ENCODE measurements at regions not wholly inside any gene's neighbourhood (a gene's known extent, or its start where the extent isn't known, plus 50 kb on each side); places are given as distances from the start of the nearest gene placed in this dataset.

DNA sequence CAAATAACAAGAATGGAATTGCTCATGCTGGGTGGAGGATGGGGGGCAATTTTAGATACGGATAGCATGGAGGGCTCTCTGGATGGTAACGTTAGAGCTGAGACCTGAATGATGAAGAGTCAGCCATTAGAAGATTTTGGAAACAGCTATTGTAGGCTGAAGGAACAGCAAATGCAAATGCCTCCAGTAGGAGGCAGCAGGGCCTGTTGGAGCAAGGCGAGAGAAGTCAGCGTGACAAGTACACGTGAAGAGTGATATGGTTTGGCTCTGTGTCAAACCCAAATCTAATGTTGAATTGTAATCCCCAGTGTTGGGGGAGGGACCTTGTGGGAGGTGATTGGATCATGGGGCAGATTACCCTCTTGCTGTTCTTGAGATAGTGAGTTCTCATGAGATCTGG lies 59.3 kb upstream of the SOD3 start:
- peak; percentile 45 for TF ChIP-seq CTCF (conservative IDR thresholded peaks at IDR 0.05; ENCODE audit: low read depth, low read length)
- TF ChIP-seq ELK1 (IDR thresholded peaks at IDR 0.05; ENCODE audit: borderline replicate concordance, low read depth, low read length): no peak
- TF ChIP-seq, protein P1, sequence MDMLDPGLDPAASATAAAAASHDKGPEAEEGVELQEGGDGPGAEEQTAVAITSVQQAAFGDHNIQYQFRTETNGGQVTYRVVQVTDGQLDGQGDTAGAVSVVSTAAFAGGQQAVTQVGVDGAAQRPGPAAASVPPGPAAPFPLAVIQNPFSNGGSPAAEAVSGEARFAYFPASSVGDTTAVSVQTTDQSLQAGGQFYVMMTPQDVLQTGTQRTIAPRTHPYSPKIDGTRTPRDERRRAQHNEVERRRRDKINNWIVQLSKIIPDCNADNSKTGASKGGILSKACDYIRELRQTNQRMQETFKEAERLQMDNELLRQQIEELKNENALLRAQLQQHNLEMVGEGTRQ (IDR thresholded peaks at IDR 0.05; ENCODE audit: low read depth, low read length): no peak
- TF ChIP-seq BHLHE40 (IDR thresholded peaks at IDR 0.05; ENCODE audit: low read depth, low read length): no peak
- no peak for TF ChIP-seq POLR2A (IDR thresholded peaks at IDR 0.05; ENCODE audit: low read depth, low read length)
- peak; percentile 30; the same call in 1 of the 2 replicates for TF ChIP-seq SMC3 (IDR thresholded peaks at IDR 0.05; ENCODE audit: low read depth, low read length)
- no peak for TF ChIP-seq MXI1 (IDR thresholded peaks at IDR 0.05; ENCODE audit: borderline replicate concordance, low read depth, low read length)
- no peak for TF ChIP-seq FOS (IDR thresholded peaks at IDR 0.05; ENCODE audit: low read depth, low read length)
- TF ChIP-seq RFX5 (IDR thresholded peaks at IDR 0.05; ENCODE audit: low read depth, low read length): no peak
- no peak for TF ChIP-seq MAZ (IDR thresholded peaks at IDR 0.05; ENCODE audit: borderline replicate concordance, low read depth, low read length)

All from IMR-90 (cell line).